HFFc6 (cell line): ENCODE measurements at regions not wholly inside any gene's neighbourhood (a gene's known extent, or its start where the extent isn't known, plus 50 kb on each side); places are given as distances from the start of the nearest gene placed in this dataset.
"Not testable (repeated sequence)": the region's sequence is repeated elsewhere in the genome, so short reads cannot be mapped to it uniquely, and the experiment has no call there.

Experiments
- DNase-seq: peaks from one replicate; pipeline ENCODE4 v3.0.0-alpha.2; 2018
- H3K27ac Mint-ChIP-seq: 2 replicates; pipeline ENCODE4 v1.8.0; 2020; ENCODE audit warnings: mild to moderate bottlenecking, mixed read lengths
- H3K27me3 Mint-ChIP-seq: 2 replicates; pipeline ENCODE4 v1.8.0; 2021; ENCODE audit warnings: mild to moderate bottlenecking, moderate library complexity, mixed read lengths; ENCODE audit not compliant: insufficient read depth
- H3K36me3 Mint-ChIP-seq: 2 replicates; pipeline ENCODE4 v1.8.0; 2021; ENCODE audit warnings: low read depth, mixed read lengths
- H3K4me1 Mint-ChIP-seq: 2 replicates; pipeline ENCODE4 v1.8.0; 2020; ENCODE audit warnings: low read depth, mixed read lengths
- H3K4me3 Mint-ChIP-seq: 2 replicates; pipeline ENCODE4 v1.8.0; 2020; ENCODE audit warnings: mild to moderate bottlenecking, moderate library complexity, mixed read lengths
- H3K9me3 Mint-ChIP-seq: 2 replicates; pipeline ENCODE4 v1.8.0; 2020; ENCODE audit warnings: mild to moderate bottlenecking, mixed read lengths
- CTCF ChIP-seq: fragments of 200-600 bp; sonication (generic); IDR thresholded peaks from 2 replicates; pipeline ENCODE4 v1.5.0; 2021; ENCODE audit warnings: antibody characterized with exemption, mild to moderate bottlenecking

DNA sequence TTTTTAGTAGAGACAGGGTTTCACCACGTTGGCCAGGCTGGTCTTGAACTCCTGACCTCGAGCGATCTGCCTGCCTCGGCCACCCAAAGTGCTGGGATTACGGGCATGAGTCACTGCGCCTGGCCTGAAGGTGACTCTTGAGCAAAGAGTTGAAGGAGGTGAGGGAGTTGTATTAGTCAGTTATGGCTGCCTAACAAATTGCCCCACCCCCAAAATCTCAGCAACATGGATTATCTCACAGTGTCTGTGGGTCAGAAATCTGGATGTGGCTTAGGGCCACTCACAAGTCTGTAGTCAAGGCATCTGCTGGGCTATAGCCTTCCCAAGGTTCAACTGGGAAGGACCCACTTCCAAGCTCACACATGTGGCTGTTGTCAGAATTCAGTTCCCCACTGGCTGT, 52.8 kb upstream of the ADGRE5 start:
- no peak for DNase-seq
- Mint-ChIP-seq H3K4me3 (no peak overlapping the region), H3K36me3 (no peaks in the 10 kb centered on the region), H3K9me3 (no peaks in the 10 kb centered on the region), H3K27me3 (peaks cover 10% of the 10 kb centered on the region), H3K4me1 (peaks cover 6% of the 10 kb centered on the region), H3K27ac (no peak overlapping the region)
- TF ChIP-seq CTCF = no peak

- not testable (repeated sequence) for DNase-seq, H3K36me3 Mint-ChIP-seq, H3K9me3 Mint-ChIP-seq, H3K4me3 Mint-ChIP-seq, H3K4me1 Mint-ChIP-seq, H3K27ac Mint-ChIP-seq
- peaks cover 12% of the 10 kb centered on the region for H3K27me3 Mint-ChIP-seq
These were observed 54.2 kb upstream of the ADGRE5 start for GRCh38 chr19:14327061-14327460.

DNA sequence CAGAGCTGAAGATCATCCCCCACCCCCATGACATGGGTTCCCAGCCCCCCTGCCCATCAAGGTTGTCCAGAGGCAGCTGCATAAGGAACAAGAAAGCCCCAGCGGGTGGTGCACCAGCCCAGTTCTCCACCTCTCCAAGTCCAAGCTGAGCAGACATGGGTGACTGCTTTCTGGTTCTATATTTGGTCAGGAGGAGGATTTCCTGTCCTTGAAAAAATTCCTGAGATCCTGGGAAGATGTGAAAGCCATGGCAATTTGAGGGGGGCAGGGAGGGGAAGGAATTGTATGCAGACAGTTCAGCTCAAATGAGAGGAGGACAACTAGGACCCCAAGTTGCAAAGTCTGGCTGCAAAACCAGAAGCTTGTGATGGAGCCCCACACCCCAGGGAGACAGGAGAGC, 55.4 kb upstream of the ADGRE5 start:
- Mint-ChIP-seq H3K4me1 (peaks cover 6% of the 10 kb centered on the region), H3K9me3 (no peaks in the 10 kb centered on the region; the same call in 1 of the 2 replicates), H3K27ac (no peak overlapping the region), H3K4me3 (no peak overlapping the region), H3K36me3 (no peaks in the 10 kb centered on the region), H3K27me3 (peaks cover 18% of the 10 kb centered on the region)
- no peak for TF ChIP-seq CTCF
- no peak for DNase-seq

- H3K4me1 Mint-ChIP-seq = peaks cover 6% of the 10 kb centered on the region
- no peak overlapping the region for H3K27ac Mint-ChIP-seq
These were observed 56.1 kb upstream of the ADGRE5 start for GRCh38 chr19:14325134-14325533.

GRCh38 chr19:14322889-14323463, 58.3 kb upstream of the ADGRE5 start:
- H3K4me1 Mint-ChIP-seq = peaks cover 6% of the 10 kb centered on the region
- no peak overlapping the region for H3K4me3 Mint-ChIP-seq
- DNase-seq = no peak
- TF ChIP-seq CTCF = no peak
- H3K9me3 Mint-ChIP-seq = peaks cover 7% of the 10 kb centered on the region; the same call in 1 of the 2 replicates
- no peak overlapping the region for H3K27ac Mint-ChIP-seq
- peaks cover 4% of the 10 kb centered on the region; the same call in 1 of the 2 replicates for H3K36me3 Mint-ChIP-seq
- H3K27me3 Mint-ChIP-seq = peaks cover 22% of the 10 kb centered on the region

More at GRCh38 chr19:14325134-14325533, 56.1 kb upstream of the ADGRE5 start:
- no peak for TF ChIP-seq CTCF
- Mint-ChIP-seq H3K4me3 (no peak overlapping the region), H3K9me3 (peaks cover 2% of the 10 kb centered on the region; the same call in 1 of the 2 replicates), H3K36me3 (peaks cover 1% of the 10 kb centered on the region; the same call in 1 of the 2 replicates), H3K27me3 (peaks cover 22% of the 10 kb centered on the region)
- DNase-seq = no peak

DNA sequence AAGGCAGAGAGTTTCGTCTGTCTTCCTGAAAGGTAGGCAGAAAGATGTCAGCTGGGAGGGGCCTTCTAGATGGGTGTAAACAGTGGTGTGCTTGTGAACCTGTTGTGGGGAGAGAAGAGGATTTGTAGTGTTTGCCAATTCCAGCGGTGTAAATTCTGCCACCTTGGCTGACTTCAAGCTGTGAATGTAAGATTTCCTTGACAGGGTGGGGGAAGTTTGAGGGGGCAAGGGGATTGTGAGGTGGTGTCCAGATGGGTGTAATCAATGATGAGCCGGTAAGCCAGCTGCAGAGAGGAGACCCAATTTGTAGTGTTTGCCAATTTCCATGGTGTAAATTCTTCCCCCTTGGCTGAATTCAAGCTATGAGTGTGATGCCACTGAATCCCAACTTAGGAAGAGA, 61.0 kb upstream of the ADGRE5 start:
- no peak for TF ChIP-seq CTCF
- Mint-ChIP-seq H3K4me1 (no peaks in the 10 kb centered on the region), H3K27me3 (peaks cover 28% of the 10 kb centered on the region), H3K36me3 (peaks cover 4% of the 10 kb centered on the region; the same call in 1 of the 2 replicates), H3K9me3 (peaks cover 7% of the 10 kb centered on the region; the same call in 1 of the 2 replicates), H3K4me3 (no peak overlapping the region), H3K27ac (no peak overlapping the region)
- no peak for DNase-seq

DNA sequence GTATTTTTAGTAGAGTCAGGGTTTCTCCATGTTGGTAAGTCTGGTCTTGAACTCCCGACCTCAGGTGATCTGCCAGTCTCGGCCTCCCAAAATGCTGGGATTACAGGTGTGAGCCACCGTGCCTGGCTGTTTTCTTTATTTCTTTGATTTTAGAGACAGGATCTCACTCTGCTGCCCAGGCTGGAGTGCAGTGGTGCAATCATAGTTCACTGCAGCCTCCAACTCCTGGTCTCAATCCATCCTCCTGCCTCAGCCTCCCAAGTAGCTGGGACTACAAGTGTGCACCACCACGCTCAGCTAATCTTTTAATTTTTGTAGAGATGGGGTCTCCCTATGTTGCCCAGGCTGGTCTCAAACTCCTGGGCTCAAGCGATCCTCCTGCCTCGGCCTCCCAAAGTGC, 61.5 kb upstream of the ADGRE5 start:
- H3K9me3 Mint-ChIP-seq, H3K4me3 Mint-ChIP-seq, H3K36me3 Mint-ChIP-seq, DNase-seq, H3K27ac Mint-ChIP-seq, H3K4me1 Mint-ChIP-seq: not testable (repeated sequence)
- peaks cover 28% of the 10 kb centered on the region for H3K27me3 Mint-ChIP-seq
